SK-N-SH (cell line): ENCODE measurements at regions not wholly inside any gene's neighbourhood (a gene's known extent, or its start where the extent isn't known, plus 50 kb on each side); places are given as distances from the start of the nearest gene placed in this dataset.

Experiments used
- CTCF ChIA-PET: fragments of 300-600, 350-600 bp; formaldehyde crosslinking; extraction: SDS; loops from one replicate; lab custom pipeline; 2021; lab: Yijun Ruan, JAX
- POLR2A ChIA-PET: fragments of 350-600 bp; sonication (Branson Sonifier 250); formaldehyde crosslinking; extraction: SDS; loops from one replicate; lab custom pipeline; 2020; ENCODE audit warnings: antibody characterized with exemption, inconsistent platforms; lab: Yijun Ruan, JAX
- DNase-seq: peaks from one replicate; pipeline ENCODE4 v3.0.0; 2012
- H2AFZ ChIP-seq: fragments of 200-600 bp; sonication (generic); 2 replicates; pipeline ENCODE4 v1.8.1; 2016; ENCODE audit warnings: antibody characterized with exemption, mild to moderate bottlenecking, low read depth
- H3F3A ChIP-seq: fragments of 200-600 bp; sonication (generic); replicated peaks from 2 replicates; pipeline ENCODE3; 2016; ENCODE audit warnings: antibody characterized with exemption, mild to moderate bottlenecking; ENCODE audit not compliant: insufficient read depth
- H3K27ac ChIP-seq, 2 experiments: fragments of 200-500 bp in 1 of 2; fragments of 200-600 bp in 1 of 2; sonication (Bioruptor generic) in 1 of 2; sonication (generic), shearing (Covaris generic) in 1 of 2; 2 replicates each; pipeline versions ENCODE4 v1.5.1 to v1.6.1; 2014 to 2016; ENCODE audit warnings: low read depth in 2 of 2, inconsistent platforms in 1 of 2, low read length in 1 of 2, mild to moderate bottlenecking in 1 of 2, mixed read lengths in 1 of 2
- H3K27me3 ChIP-seq: fragments of 200-600 bp; sonication (generic), shearing (Covaris generic); 2 replicates; pipeline ENCODE4 v1.6.1; 2016; ENCODE audit warnings: mixed run types; ENCODE audit not compliant: insufficient read depth
- H3K36me3 ChIP-seq, 2 experiments: fragments of 200-500 bp in 1 of 2; fragments of 200-600 bp in 1 of 2; sonication (Bioruptor generic) in 1 of 2; sonication (generic) in 1 of 2; replicated peaks in 1 of 2; 2 replicates each; pipeline versions ENCODE3 to v1.5.1; 2014 to 2016; ENCODE audit warnings: low read length in 1 of 2, mild to moderate bottlenecking in 1 of 2; ENCODE audit not compliant: insufficient read depth in 2 of 2, control insufficient read depth in 1 of 2
- H3K4me1 ChIP-seq, 2 experiments: fragments of 200-500 bp in 1 of 2; fragments of 200-600 bp in 1 of 2; sonication (Bioruptor generic) in 1 of 2; sonication (generic), shearing (Covaris generic) in 1 of 2; 2 replicates each; pipeline versions ENCODE4 v1.5.1 to v1.6.1; 2014 to 2016; ENCODE audit warnings: low read depth in 1 of 2, low read length in 1 of 2, mixed run types in 1 of 2; ENCODE audit not compliant: insufficient read depth in 2 of 2, control insufficient read depth in 1 of 2
- H3K4me2 ChIP-seq: fragments of 200-600 bp; sonication (generic), shearing (Covaris generic); 2 replicates; pipeline ENCODE4 v1.6.1; 2017; ENCODE audit warnings: mixed run types
- H3K4me3 ChIP-seq, 2 experiments: fragments of 200-500 bp in 1 of 2; fragments of 200-600 bp in 1 of 2; sonication (Bioruptor generic) in 1 of 2; sonication (generic), shearing (Covaris generic) in 1 of 2; 2 replicates each; pipeline versions ENCODE4 v1.5.1 to v1.8.1; 2014 to 2016; ENCODE audit warnings: low read depth in 2 of 2, inconsistent platforms in 1 of 2, low read length in 1 of 2, mild to moderate bottlenecking in 1 of 2, mixed read lengths in 1 of 2, moderate library complexity in 1 of 2
- H3K79me2 ChIP-seq: fragments of 200-600 bp; sonication (generic); 2 replicates; pipeline ENCODE4 v1.8.1; 2017; ENCODE audit warnings: mild to moderate bottlenecking; ENCODE audit not compliant: insufficient read depth
- H3K9ac ChIP-seq: fragments of 200-600 bp; sonication (generic); 2 replicates; pipeline ENCODE4 v1.6.1; 2017; ENCODE audit warnings: mixed run types
- H3K9me2 ChIP-seq: fragments of 200-600 bp; sonication (generic); 2 replicates; pipeline ENCODE4 v1.6.1; 2017; ENCODE audit warnings: mixed run types
- H3K9me3 ChIP-seq: fragments of 200-600 bp; sonication (generic); 2 replicates; pipeline ENCODE4 v1.6.1; 2017; ENCODE audit warnings: mixed run types, mild to moderate bottlenecking, moderate library complexity
- H4K20me1 ChIP-seq: fragments of 200-600 bp; sonication (generic); 2 replicates; pipeline ENCODE4 v1.6.1; 2017; ENCODE audit warnings: mild to moderate bottlenecking, mixed run types; ENCODE audit not compliant: insufficient read depth
- ELF1 ChIP-seq: IDR thresholded peaks from 2 replicates; pipeline ENCODE4 v1.4.0; 2012
- EP300 ChIP-seq, 2 experiments: IDR thresholded peaks; 2 replicates each; pipeline versions ENCODE4 v1.4.0 to v1.6.1; 2012; ENCODE audit warnings: borderline replicate concordance in 1 of 2, low read depth in 1 of 2, low read length in 1 of 2
- FOXM1 ChIP-seq: IDR thresholded peaks from 2 replicates; pipeline ENCODE4 v1.4.0; 2012; ENCODE audit warnings: low read depth, mild to moderate bottlenecking
- GABPA ChIP-seq: IDR thresholded peaks from 2 replicates; pipeline ENCODE4 v1.4.0; 2012; ENCODE audit warnings: low read depth, mild to moderate bottlenecking
- JUND ChIP-seq: IDR thresholded peaks from 2 replicates; pipeline ENCODE4 v1.4.0; 2012
- MXI1 ChIP-seq: IDR thresholded peaks from 2 replicates; pipeline ENCODE4 v1.6.1; 2012; ENCODE audit warnings: mild to moderate bottlenecking, low read depth, low read length, improper control_type of control experiment
- NFIC ChIP-seq: IDR thresholded peaks from 2 replicates; pipeline ENCODE4 v1.4.0; 2012; ENCODE audit warnings: borderline replicate concordance
- RAD21 ChIP-seq: IDR thresholded peaks from 2 replicates; pipeline ENCODE4 v1.6.1; 2012; ENCODE audit warnings: mild to moderate bottlenecking, low read length
- RCOR1 ChIP-seq: fragments of 150-350 bp; IDR thresholded peaks from 2 replicates; pipeline ENCODE4 v1.6.1; 2017; ENCODE audit warnings: antibody characterized with exemption, low read length
- RFX5 ChIP-seq: IDR thresholded peaks from 2 replicates; pipeline ENCODE4 v1.6.1; 2012; ENCODE audit warnings: mild to moderate bottlenecking, improper control_type of control experiment, low read length
- SIN3A ChIP-seq: IDR thresholded peaks from 2 replicates; pipeline ENCODE4 v1.6.1; 2012; ENCODE audit warnings: low read depth, mild to moderate bottlenecking, low read length, moderate library complexity, borderline replicate concordance
- TEAD4 ChIP-seq: IDR thresholded peaks from 2 replicates; pipeline ENCODE4 v1.4.0; 2012; ENCODE audit warnings: mild to moderate bottlenecking, borderline replicate concordance; ENCODE audit not compliant: insufficient read depth
- YY1 ChIP-seq: IDR thresholded peaks from 2 replicates; pipeline ENCODE4 v1.4.0; 2012; ENCODE audit warnings: low read depth, mild to moderate bottlenecking
- whole genome bisulfite sequencing: methylation state at CpG from one replicate; pipeline ENCODE4 v1.1.6; 2017; ENCODE audit warnings: low lambda C conversion rate; 5-methylcytosine and 5-hydroxymethylcytosine counted together
- TF ChIP-seq, protein P1 (sequence below): fragments of 150-350 bp; IDR thresholded peaks from 2 replicates; pipeline ENCODE4 v1.6.1; 2016; ENCODE audit warnings: mild to moderate bottlenecking, low read depth, low read length
- TF ChIP-seq, protein P2 (sequence below): IDR thresholded peaks from 2 replicates; pipeline ENCODE4 v1.4.0; 2012; ENCODE audit warnings: low read depth
- TF ChIP-seq, protein P3 (sequence below): IDR thresholded peaks from 2 replicates; pipeline ENCODE4 v1.6.1; 2012; ENCODE audit warnings: mild to moderate bottlenecking, low read depth, low read length, moderate library complexity

DNA sequence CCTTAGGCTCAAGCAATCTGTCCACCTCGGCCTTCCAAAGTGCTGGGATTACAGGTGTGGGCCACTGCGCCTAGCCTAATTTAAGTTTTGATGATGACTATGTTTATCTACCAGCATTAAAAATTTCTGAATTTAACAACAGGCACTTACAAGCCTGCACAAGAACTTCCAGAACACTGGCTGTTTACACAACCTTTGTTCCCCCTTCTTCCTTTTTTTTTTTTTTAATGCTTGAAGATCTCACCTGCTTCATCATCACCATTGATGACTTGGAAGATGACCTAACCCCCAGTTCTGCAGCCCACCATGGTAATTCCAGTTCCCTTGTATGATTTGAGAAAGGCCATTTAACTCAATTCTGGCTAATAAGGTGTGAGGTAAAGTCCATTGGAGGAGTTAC is 70.4 kb downstream of the GJD2 start:
- Histone ChIP-seq H3K4me3 (no peak overlapping the region), H3K9me3 (no peaks in the 10 kb centered on the region), H3K4me2 (no peak overlapping the region)
- TF ChIP-seq FOXM1 (no peak), SIN3A (no peak), TEAD4 (no peak), RCOR1 (no peak), MXI1 (no peak), RFX5 (no peak), NFIC (no peak), GABPA (no peak), YY1 (no peak), ELF1 (no peak)
- TF ChIP-seq, protein P1, sequence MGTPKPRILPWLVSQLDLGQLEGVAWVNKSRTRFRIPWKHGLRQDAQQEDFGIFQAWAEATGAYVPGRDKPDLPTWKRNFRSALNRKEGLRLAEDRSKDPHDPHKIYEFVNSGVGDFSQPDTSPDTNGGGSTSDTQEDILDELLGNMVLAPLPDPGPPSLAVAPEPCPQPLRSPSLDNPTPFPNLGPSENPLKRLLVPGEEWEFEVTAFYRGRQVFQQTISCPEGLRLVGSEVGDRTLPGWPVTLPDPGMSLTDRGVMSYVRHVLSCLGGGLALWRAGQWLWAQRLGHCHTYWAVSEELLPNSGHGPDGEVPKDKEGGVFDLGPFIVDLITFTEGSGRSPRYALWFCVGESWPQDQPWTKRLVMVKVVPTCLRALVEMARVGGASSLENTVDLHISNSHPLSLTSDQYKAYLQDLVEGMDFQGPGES: no peak
- TF ChIP-seq, protein P2, sequence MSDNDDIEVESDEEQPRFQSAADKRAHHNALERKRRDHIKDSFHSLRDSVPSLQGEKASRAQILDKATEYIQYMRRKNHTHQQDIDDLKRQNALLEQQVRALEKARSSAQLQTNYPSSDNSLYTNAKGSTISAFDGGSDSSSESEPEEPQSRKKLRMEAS: no peak
- TF ChIP-seq, protein P3, sequence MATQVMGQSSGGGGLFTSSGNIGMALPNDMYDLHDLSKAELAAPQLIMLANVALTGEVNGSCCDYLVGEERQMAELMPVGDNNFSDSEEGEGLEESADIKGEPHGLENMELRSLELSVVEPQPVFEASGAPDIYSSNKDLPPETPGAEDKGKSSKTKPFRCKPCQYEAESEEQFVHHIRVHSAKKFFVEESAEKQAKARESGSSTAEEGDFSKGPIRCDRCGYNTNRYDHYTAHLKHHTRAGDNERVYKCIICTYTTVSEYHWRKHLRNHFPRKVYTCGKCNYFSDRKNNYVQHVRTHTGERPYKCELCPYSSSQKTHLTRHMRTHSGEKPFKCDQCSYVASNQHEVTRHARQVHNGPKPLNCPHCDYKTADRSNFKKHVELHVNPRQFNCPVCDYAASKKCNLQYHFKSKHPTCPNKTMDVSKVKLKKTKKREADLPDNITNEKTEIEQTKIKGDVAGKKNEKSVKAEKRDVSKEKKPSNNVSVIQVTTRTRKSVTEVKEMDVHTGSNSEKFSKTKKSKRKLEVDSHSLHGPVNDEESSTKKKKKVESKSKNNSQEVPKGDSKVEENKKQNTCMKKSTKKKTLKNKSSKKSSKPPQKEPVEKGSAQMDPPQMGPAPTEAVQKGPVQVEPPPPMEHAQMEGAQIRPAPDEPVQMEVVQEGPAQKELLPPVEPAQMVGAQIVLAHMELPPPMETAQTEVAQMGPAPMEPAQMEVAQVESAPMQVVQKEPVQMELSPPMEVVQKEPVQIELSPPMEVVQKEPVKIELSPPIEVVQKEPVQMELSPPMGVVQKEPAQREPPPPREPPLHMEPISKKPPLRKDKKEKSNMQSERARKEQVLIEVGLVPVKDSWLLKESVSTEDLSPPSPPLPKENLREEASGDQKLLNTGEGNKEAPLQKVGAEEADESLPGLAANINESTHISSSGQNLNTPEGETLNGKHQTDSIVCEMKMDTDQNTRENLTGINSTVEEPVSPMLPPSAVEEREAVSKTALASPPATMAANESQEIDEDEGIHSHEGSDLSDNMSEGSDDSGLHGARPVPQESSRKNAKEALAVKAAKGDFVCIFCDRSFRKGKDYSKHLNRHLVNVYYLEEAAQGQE: no peak
- TF ChIP-seq, all 33 proteins: peak for 0
- Histone ChIP-seq H3K36me3 (no peaks in the 10 kb centered on the region), H4K20me1 (no peaks in the 10 kb centered on the region), H3K4me1 (no peaks in the 10 kb centered on the region; a peak in 1 of 4 replicates), H2AFZ (no peak overlapping the region), H3K27me3 (no peaks in the 10 kb centered on the region; the same call in 1 of the 2 replicates), H3K9ac (no peak overlapping the region), H3K9me2 (no peaks in the 10 kb centered on the region), H3K79me2 (no peaks in the 10 kb centered on the region), H3F3A (no peaks in the 10 kb centered on the region), H3K27ac (no peak overlapping the region)
- ChIA-PET POLR2A (no interaction called here), CTCF (interaction anchor here (1.2 kb wide), 1 partner anchor 168 kb away, joined by 3 read pairs; no protein-coding TSS in a partner anchor)
- no peak for DNase-seq
- 68% methylated on average over 2 of the region's 2 CpGs for WGBS

DNA sequence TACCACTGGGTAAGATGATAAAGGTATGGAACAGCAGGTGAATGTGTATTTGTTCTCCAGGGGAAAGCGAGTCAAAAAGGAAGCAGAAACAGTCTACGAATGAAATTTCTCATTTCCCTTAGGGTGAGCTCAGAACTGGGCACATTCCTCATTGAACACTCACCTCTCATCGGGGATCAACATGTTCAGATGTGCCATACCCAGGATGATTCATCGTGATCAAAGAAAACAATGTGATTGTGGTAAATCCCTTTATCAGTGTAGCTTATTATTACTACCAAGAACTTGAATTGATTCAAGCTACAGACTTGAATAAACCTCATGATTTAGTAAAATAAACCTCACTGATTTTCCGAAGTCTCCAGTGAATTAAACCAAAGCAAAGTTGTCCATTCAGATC is 72.1 kb downstream of the GJD2 start:
- Histone ChIP-seq H3K36me3 (no peaks in the 10 kb centered on the region), H3K27ac (no peak overlapping the region), H3K4me2 (no peak overlapping the region), H3K4me3 (no peak overlapping the region), H3K9me2 (no peaks in the 10 kb centered on the region), H3K9me3 (no peaks in the 10 kb centered on the region), H3K27me3 (no peaks in the 10 kb centered on the region; the same call in 1 of the 2 replicates), H3K4me1 (no peaks in the 10 kb centered on the region; a peak in 1 of 4 replicates), H3F3A (no peaks in the 10 kb centered on the region), H4K20me1 (no peaks in the 10 kb centered on the region), H2AFZ (no peak overlapping the region), H3K9ac (no peak overlapping the region), H3K79me2 (no peaks in the 10 kb centered on the region)
- WGBS: 57% methylated on average over 5 of the region's 5 CpGs
- POLR2A ChIA-PET: no interaction called here
- no peak for DNase-seq
- no peak for TF ChIP-seq EP300 (IDR thresholded peaks at IDR 0.05; ENCODE audit: borderline replicate concordance in 1 of 2, low read depth in 1 of 2, low read length in 1 of 2)
- TF ChIP-seq RAD21: no peak
- TF ChIP-seq JUND: no peak
- CTCF ChIA-PET: no interaction called here
